Activated CD4-positive, alpha-beta T cell treated with anti-CD3 and anti-CD28 coated beads, Interleukin-10, Interleukin-2, amounts not matched to agents 100 ng/mL and 50 ng/mL, durations not matched to agents 16 hours and 8 hours (primary cell): ENCODE measurements at regions not wholly inside any gene's neighbourhood (a gene's known extent, or its start where the extent isn't known, plus 50 kb on each side); places are given as distances from the start of the nearest gene placed in this dataset.
"Not testable (repeated sequence)": the region's sequence is repeated elsewhere in the genome, so short reads cannot be mapped to it uniquely, and the experiment has no call there.

Source experiments
- DNase-seq: peaks from one replicate; pipeline ENCODE4 v3.0.0-alpha.2; 2020

- DNase-seq = no peak
These were observed 140.3 kb upstream of the RAG2 start for GRCh38 chr11:36738292-36738861.

GRCh38 chr11:36736103-36736502 lies 138.1 kb upstream of the RAG2 start:
- no peak for DNase-seq

- DNase-seq = not testable (repeated sequence)
These were observed 135.7 kb upstream of the RAG2 start for GRCh38 chr11:36733721-36734120.

- DNase-seq = no peak
These were observed 132.7 kb upstream of the RAG2 start for GRCh38 chr11:36730761-36731160.

- no peak for DNase-seq
These were observed 131.8 kb upstream of the RAG2 start for GRCh38 chr11:36729825-36730224.

GRCh38 chr11:36726420-36726819 lies 128.4 kb upstream of the RAG2 start:
- DNase-seq = no peak

GRCh38 chr11:36724742-36725385 lies 126.8 kb upstream of the RAG2 start:
- DNase-seq = no peak

GRCh38 chr11:36722421-36722820 lies 124.4 kb upstream of the RAG2 start:
- no peak for DNase-seq

- no peak for DNase-seq
These were observed 121.5 kb upstream of the RAG2 start for GRCh38 chr11:36719358-36720107.

GRCh38 chr11:36718451-36718850 lies 120.4 kb upstream of the RAG2 start:
- DNase-seq = no peak

- no peak for DNase-seq
These were observed 115.7 kb upstream of the RAG2 start for GRCh38 chr11:36713715-36714114.

- no peak for DNase-seq
These were observed 113.2 kb upstream of the RAG2 start for GRCh38 chr11:36711104-36711825.
